ENCODE measurements at regions not wholly inside any gene's neighbourhood (a gene's known extent, or its start where the extent isn't known, plus 50 kb on each side); places are given as distances from the start of the nearest gene placed in this dataset.

- no peaks in the 10 kb centered on the region for H3K36me3 Mint-ChIP-seq (ENCODE audit: low read depth)
- ChIA-PET CTCF (no interaction called here), POLR2A (interaction anchor here (0.7 kb wide), 1 partner anchor 51 kb away, joined by 3 read pairs; no protein-coding TSS in a partner anchor)
- no peaks in the 10 kb centered on the region for H3K9me3 Mint-ChIP-seq
- no peaks in the 10 kb centered on the region for H3K4me1 Mint-ChIP-seq (ENCODE audit: low read depth)
- H3K4me3 Mint-ChIP-seq: no peak overlapping the region
- H3K27ac Mint-ChIP-seq: no peak overlapping the region
- ATAC-seq: no peak
- intact Hi-C loops (cut with micrococcal nuclease): no loop called here
- H3K27me3 Mint-ChIP-seq: peaks cover 6% of the 10 kb centered on the region
- TF ChIP-seq, protein P1, sequence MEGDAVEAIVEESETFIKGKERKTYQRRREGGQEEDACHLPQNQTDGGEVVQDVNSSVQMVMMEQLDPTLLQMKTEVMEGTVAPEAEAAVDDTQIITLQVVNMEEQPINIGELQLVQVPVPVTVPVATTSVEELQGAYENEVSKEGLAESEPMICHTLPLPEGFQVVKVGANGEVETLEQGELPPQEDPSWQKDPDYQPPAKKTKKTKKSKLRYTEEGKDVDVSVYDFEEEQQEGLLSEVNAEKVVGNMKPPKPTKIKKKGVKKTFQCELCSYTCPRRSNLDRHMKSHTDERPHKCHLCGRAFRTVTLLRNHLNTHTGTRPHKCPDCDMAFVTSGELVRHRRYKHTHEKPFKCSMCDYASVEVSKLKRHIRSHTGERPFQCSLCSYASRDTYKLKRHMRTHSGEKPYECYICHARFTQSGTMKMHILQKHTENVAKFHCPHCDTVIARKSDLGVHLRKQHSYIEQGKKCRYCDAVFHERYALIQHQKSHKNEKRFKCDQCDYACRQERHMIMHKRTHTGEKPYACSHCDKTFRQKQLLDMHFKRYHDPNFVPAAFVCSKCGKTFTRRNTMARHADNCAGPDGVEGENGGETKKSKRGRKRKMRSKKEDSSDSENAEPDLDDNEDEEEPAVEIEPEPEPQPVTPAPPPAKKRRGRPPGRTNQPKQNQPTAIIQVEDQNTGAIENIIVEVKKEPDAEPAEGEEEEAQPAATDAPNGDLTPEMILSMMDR (IDR thresholded peaks at IDR 0.05): no peak
- no peak for DNase-seq
Measured at GRCh38 chr2:138440759-138441158, 60.8 kb upstream of the SPOPL start.

GRCh38 chr2:138441916-138442315, 59.7 kb upstream of the SPOPL start:
- ChIA-PET CTCF (no interaction called here), POLR2A (no interaction called here)
- TF ChIP-seq, protein P1 (IDR thresholded peaks at IDR 0.05): no peak
- Mint-ChIP-seq H3K9me3 (no peaks in the 10 kb centered on the region), H3K4me1 (ENCODE audit: low read depth) (no peaks in the 10 kb centered on the region), H3K27ac (no peak overlapping the region), H3K27me3 (peaks cover 6% of the 10 kb centered on the region), H3K4me3 (no peak overlapping the region), H3K36me3 (ENCODE audit: low read depth) (no peaks in the 10 kb centered on the region)
- intact Hi-C loops (cut with micrococcal nuclease): no loop called here
- ATAC-seq (no peak), DNase-seq (no peak)

GRCh38 chr2:138444411-138444810, 57.2 kb upstream of the SPOPL start:
- H3K27ac Mint-ChIP-seq: no peak overlapping the region
- intact Hi-C loops (cut with micrococcal nuclease): no loop called here
- no peaks in the 10 kb centered on the region for H3K9me3 Mint-ChIP-seq
- H3K4me1 Mint-ChIP-seq (ENCODE audit: low read depth): no peaks in the 10 kb centered on the region
- TF ChIP-seq, protein P1 (IDR thresholded peaks at IDR 0.05): no peak
- no peak overlapping the region for H3K4me3 Mint-ChIP-seq
- ATAC-seq (no peak), DNase-seq (no peak)
- POLR2A ChIA-PET: no interaction called here
- CTCF ChIA-PET: no interaction called here
- H3K27me3 Mint-ChIP-seq: peaks cover 6% of the 10 kb centered on the region
- H3K36me3 Mint-ChIP-seq (ENCODE audit: low read depth): no peaks in the 10 kb centered on the region

DNA sequence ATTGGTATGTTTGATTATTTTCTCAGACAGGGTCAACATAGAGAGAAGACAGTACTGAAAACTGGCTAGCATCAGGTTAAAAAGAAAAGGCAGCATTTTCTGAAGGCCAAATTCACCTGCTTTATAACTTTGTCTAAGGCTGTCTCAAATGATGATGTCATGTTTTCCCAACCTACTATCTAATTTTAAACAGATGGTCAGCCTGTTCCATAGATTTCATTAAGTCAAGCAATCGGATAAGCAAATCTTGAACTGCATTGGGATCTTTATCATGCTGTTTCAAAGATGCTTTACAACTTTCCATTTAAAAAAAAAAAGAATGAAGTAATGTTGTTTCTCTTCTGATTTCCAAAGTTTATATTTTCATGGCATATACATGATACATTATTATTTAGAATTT, 56.3 kb upstream of the SPOPL start:
- Mint-ChIP-seq H3K27me3 (peaks cover 6% of the 10 kb centered on the region), H3K36me3 (ENCODE audit: low read depth) (no peaks in the 10 kb centered on the region), H3K4me1 (ENCODE audit: low read depth) (no peaks in the 10 kb centered on the region), H3K27ac (no peak overlapping the region), H3K4me3 (no peak overlapping the region), H3K9me3 (no peaks in the 10 kb centered on the region)
- ChIA-PET CTCF (no interaction called here), POLR2A (no interaction called here)
- no peak for DNase-seq
- intact Hi-C loops (cut with micrococcal nuclease): no loop called here
- no peak for ATAC-seq
- TF ChIP-seq, protein P1 (IDR thresholded peaks at IDR 0.05): no peak

GRCh38 chr2:138446043-138446442, 55.5 kb upstream of the SPOPL start:
- CTCF ChIA-PET: no interaction called here
- DNase-seq (no peak), ATAC-seq (no peak)
- Mint-ChIP-seq H3K4me3 (no peak overlapping the region), H3K4me1 (ENCODE audit: low read depth) (no peaks in the 10 kb centered on the region), H3K9me3 (no peaks in the 10 kb centered on the region), H3K27me3 (peaks cover 2% of the 10 kb centered on the region), H3K27ac (no peak overlapping the region), H3K36me3 (ENCODE audit: low read depth) (no peaks in the 10 kb centered on the region)
- POLR2A ChIA-PET: no interaction called here
- intact Hi-C loops (cut with micrococcal nuclease): no loop called here
- TF ChIP-seq, protein P1 (IDR thresholded peaks at IDR 0.05): no peak
